ENCODE measurements at regions not wholly inside any gene's neighbourhood (a gene's known extent, or its start where the extent isn't known, plus 50 kb on each side); places are given as distances from the start of the nearest gene placed in this dataset.

GRCh38 chr6:156687789-156688619 lies 89.2 kb upstream of the ARID1B start:
- DNase-seq (ENCODE audit: low spot score) (peak; percentile 72), ATAC-seq (peak; percentile 84)
- TF ChIP-seq EZH2 (IDR thresholded peaks at IDR 0.05; ENCODE audit: low read depth, unreplicated experiment) (peak; percentile 17), REST (IDR thresholded peaks at IDR 0.05; ENCODE audit: unreplicated experiment) (no peak), POLR2AphosphoS5 (IDR thresholded peaks at IDR 0.05; ENCODE audit: low read depth) (peak; percentile 16; the same call in 1 of the 2 replicates)
- Mint-ChIP-seq H3K4me1 (peaks cover 24% of the 10 kb centered on the region), H3K27me3 (ENCODE audit: insufficient read depth, low read depth, poor library complexity) (peaks cover 4% of the 10 kb centered on the region), H3K9me3 (no peaks in the 10 kb centered on the region; the same call in 2 of the 3 replicates), H3K4me3 (peak overlapping the region; percentile 80), H3K36me3 (ENCODE audit: low read depth) (no peaks in the 10 kb centered on the region), H3K27ac (no peak overlapping the region)
- H3K4me1 ChIP-seq (ENCODE audit: insufficient read depth) = peaks cover 14% of the 10 kb centered on the region
- H2AFZ ChIP-seq = peak overlapping the region; percentile 100
- no peaks in the 10 kb centered on the region for H4K20me1 ChIP-seq (replicated peaks; ENCODE audit: insufficient read depth)
- H3F3A ChIP-seq (replicated peaks; ENCODE audit: low read depth) = no peaks in the 10 kb centered on the region
- no peaks in the 10 kb centered on the region for H3K9me2 ChIP-seq (ENCODE audit: insufficient read depth)
- H3K27ac ChIP-seq (ENCODE audit: low read depth) = no peak overlapping the region
- H3K79me2 ChIP-seq (replicated peaks; ENCODE audit: insufficient read depth) = no peaks in the 10 kb centered on the region
- peaks cover 9% of the 10 kb centered on the region for H3K27me3 ChIP-seq (ENCODE audit: insufficient read depth)
- no peaks in the 10 kb centered on the region for H3K36me3 ChIP-seq (ENCODE audit: insufficient read depth)
- peak overlapping the region; percentile 96 for H3K4me3 ChIP-seq
- peak overlapping the region; percentile 97 for H3K4me2 ChIP-seq

GRCh38 chr6:156686995-156687788 lies 90.0 kb upstream of the ARID1B start:
- H3K4me3 Mint-ChIP-seq = peak overlapping the region; percentile 81
- no peaks in the 10 kb centered on the region; the same call in 2 of the 3 replicates for H3K9me3 Mint-ChIP-seq
- Histone ChIP-seq H3K4me1 (ENCODE audit: insufficient read depth) (peaks cover 14% of the 10 kb centered on the region), H3K9me2 (ENCODE audit: insufficient read depth) (peaks cover 6% of the 10 kb centered on the region; the same call in 1 of the 2 replicates), H3F3A (replicated peaks; ENCODE audit: low read depth) (no peaks in the 10 kb centered on the region), H3K79me2 (replicated peaks; ENCODE audit: insufficient read depth) (no peaks in the 10 kb centered on the region), H3K36me3 (ENCODE audit: insufficient read depth) (no peaks in the 10 kb centered on the region), H3K27ac (ENCODE audit: low read depth) (peak overlapping the region; percentile 89), H2AFZ (peak overlapping the region; percentile 100), H3K27me3 (ENCODE audit: insufficient read depth) (peaks cover 9% of the 10 kb centered on the region), H4K20me1 (replicated peaks; ENCODE audit: insufficient read depth) (no peaks in the 10 kb centered on the region), H3K4me3 (peak overlapping the region; percentile 96), H3K4me2 (peak overlapping the region; percentile 97)
- TF ChIP-seq JUNB (IDR thresholded peaks at IDR 0.05; ENCODE audit: unreplicated experiment) = no peak
- TF ChIP-seq POLR2AphosphoS5 (IDR thresholded peaks at IDR 0.05; ENCODE audit: low read depth) = peak; percentile 38; the same call in 1 of the 2 replicates
- DNase-seq (ENCODE audit: low spot score) = peak; percentile 72
- no peaks in the 10 kb centered on the region for H3K36me3 Mint-ChIP-seq (ENCODE audit: low read depth)
- H3K27me3 Mint-ChIP-seq (ENCODE audit: insufficient read depth, low read depth, poor library complexity) = peaks cover 4% of the 10 kb centered on the region
- H3K4me1 Mint-ChIP-seq = peaks cover 24% of the 10 kb centered on the region
- peak overlapping the region; percentile 90 for H3K27ac Mint-ChIP-seq
- peak; percentile 59 for ATAC-seq

Data from GM23338 (cell line).